ENCODE measurements at regions not wholly inside any gene's neighbourhood (a gene's known extent, or its start where the extent isn't known, plus 50 kb on each side); places are given as distances from the start of the nearest gene placed in this dataset.

DNA sequence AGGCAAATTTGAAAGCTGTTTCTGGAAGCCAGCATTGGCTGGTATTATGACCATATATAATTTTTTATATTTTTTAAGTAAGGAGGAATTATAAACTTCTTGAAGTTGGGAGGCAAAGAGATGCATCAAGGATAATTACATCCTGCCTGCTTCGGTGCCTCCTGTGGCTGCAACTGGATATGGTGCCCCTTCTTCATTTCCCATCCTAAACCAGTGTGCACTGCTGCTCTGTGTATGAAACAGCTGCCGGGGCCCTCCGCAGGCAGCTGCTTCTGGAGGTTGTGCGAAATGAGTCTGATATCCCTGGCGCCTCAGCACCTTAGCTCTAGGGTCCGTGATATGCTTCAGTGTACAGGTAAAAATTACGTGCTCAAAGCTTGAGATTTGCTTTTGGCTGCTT is 304.2 kb downstream of the ENC1 start:
- no peak for DNase-seq

DNA sequence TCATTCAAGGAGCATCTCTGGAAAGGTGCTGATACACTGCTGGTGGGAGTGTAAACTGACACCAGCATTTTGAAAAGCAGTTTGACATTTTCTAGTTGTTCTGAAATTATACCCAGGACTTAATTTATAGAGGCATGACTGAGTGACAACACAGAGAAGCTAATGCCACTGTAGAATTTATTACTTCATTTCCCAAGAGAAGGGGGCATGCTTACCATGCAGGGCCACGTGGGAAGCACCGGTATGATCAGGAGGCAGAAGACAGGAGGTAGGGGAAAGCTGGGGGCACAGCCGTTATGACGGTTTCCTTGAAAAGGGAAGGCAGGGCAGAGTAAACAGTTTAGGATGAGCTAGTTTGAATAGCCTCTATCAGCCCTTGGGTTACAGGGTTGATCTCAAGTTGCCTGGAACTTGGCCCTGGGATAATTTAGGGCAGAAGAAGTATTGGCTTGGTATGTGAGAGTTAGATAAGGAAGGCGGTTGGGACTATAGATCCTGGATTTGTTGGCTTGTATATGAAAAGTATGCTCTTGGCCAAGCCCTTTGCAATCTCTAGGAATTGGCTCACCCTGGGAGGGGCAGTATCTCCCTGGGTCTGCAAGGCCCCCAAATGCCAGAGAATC is 305.7 kb downstream of the ENC1 start:
- no peak for DNase-seq

DNA sequence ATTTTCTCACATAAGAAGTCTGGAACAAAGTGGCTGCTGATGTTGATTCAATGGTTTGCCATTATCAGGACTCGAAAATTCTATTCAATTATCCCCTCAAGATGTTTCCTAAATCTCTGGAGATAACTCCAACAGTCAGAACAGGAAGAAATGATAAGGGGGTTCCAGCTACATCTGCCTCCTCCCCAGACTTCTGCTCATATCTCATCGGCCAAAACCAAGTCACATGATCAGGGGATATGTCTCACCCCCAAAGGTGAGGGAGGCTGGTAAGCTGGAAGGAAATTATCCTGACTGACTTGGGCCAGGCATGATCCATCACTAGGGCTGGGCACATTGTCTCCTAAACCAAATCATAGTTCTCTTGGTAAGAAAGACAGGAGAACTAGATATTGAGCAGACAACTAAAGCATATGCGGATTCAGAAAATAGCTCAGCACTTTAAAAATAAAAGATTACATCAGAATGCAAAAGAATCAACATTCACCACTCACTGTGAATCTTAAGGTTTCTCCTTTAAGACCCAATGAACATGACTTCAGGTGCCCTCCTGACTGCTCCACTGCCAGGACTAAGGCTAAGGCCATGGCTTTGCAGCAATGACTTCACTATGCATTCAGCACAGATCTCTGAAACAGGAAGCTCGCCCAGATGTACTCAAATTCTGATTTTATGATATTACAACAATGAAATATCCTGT is 306.3 kb downstream of the ENC1 start:
- no peak for DNase-seq

DNA sequence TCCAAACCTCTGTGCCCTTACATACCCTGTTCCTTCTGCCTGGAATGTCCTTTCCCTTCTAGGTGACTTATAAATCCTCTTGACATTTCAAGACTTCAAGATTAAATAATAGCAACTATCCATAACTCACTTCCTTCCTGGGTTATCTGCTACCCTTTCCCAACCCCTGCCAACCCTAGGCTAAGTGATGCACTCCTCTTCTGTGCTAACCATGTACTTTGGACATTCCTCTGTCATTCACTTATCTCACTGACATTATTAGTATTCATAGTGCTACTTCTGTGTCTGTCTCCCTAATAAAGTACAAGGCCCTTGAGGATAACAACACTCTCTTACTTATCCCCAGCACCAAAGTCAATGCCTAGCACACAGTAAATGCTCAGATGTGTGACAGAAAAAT is 307.1 kb downstream of the ENC1 start:
- DNase-seq, result no peak

DNA sequence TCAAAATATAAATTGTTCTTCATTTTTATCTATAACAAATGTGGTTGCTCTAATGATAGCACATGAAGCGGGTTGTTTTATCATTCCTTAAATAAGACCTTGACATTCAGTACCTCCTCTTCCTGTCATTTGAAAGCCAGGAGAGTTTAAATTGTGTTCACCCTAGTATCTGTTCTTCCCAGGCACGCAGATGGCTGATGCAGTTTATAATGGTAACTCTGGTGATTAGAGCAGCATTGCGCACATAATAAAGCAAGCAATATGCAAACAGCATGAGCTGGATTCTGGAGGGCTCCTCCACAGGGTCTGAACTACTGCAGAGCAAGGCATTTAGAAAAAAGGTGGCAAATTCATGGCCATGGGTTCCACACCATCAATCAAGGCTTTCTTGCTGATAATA is 307.8 kb downstream of the ENC1 start:
- no peak for DNase-seq

DNA sequence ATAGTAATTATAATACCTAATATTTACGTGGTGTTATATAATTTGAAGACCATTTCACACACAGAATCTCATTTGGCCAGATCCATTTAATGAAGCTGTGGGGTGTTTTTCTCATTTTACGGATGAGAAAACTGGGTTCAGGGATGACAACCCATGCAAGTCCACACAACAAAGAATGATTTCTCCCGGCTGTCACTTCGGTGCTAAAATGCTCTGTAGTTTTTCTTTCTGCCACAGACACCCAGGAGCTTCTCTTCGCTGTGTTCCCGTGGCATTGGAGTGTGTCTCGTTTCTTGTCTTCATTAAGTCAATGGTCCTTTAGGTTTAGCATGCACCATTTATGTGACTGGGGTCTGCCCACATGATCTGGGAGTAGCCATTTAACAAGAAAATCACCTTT is 308.5 kb downstream of the ENC1 start:
- DNase-seq, result no peak

DNA sequence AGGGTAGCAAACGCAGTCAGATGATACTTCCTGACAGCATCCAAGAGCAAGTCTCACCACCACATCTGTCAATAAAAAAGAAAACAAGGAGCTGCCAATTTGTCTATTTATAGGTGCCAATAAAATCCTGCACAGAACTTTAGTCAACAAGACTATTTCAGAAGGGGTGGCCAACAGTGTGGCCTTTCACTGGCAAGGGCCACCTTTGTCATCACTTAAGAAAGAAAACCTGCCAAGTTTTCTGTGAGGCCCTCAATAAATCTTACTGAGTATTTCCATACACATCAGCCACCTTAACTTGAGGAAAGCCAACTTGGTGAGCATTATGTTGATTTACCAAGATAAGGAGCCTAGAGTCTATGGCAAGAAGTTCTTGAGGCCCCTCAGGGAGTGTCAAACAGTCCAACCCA is 312.3 kb downstream of the ENC1 start:
- no peak for DNase-seq

DNA sequence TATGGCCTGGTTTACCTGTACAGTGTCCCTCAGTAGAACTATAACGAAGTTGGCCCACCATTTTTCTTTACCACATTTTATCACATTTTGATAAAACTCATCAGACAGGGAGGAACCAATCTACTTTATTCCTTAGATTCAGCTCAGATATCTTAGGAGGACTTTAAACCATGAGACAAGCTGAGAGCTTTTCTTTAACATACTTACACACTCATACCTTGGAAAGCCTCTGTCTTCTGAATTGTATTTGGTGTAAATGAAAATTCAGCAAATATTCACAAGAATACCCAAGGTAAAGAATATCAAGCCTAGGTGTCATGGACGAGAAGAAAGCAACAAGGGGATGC is 313.2 kb downstream of the ENC1 start:
- no peak for DNase-seq

DNA sequence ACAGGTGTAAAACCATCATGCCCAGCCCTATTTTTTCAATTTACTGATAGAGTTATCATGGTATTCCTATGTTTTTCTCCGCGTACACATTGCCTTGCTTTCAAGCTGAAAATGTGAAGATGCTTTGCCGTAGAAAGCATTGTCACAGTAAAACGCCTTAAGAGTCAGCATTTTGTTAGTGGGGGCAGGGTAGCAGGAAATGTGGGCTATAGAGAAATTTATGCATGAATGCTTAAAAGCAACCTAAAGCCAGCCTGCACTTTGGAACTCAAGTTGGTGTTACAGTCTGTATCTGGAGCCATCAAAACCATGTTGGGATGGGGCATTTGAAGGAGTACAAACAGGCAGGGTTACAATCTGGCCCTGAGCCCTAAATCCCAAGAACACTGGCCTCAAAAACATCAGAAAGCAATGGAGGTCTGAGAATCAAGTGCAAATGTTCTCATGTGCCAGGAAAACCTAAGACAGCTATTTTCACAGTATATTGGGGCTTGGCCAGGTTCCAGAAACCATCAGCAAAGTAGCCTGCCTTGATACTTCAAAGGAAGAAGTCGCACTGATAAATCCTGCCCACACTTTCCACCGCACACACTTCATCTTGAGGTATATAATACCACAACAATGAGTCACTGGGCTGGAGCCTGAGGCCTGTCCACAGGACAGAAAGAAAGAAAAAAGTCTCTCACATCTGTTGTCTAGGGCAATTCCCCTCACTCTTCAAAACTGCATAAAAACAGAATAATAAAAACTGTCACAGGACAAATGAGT is 313.8 kb downstream of the ENC1 start:
- DNase-seq, result peak; percentile 22

DNA sequence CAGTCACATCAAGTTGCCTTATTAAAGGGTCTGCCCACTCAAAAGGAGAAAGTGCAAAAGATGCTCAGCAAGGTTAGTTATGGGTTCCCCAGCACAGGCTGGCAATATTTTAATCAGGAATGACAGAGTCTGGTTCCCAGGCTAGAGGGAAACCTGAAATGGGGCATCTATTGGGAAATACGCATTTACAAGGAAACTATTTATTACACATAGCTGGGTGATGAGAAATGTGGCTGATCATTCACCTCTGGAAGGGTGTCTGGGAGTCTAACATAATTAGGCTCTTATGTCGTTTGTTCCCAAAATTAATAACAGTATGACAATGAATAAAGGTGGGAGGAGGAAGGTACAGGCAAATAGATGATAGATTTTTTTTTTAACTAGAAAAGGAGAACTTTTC is 314.7 kb downstream of the ENC1 start:
- no peak for DNase-seq

DNA sequence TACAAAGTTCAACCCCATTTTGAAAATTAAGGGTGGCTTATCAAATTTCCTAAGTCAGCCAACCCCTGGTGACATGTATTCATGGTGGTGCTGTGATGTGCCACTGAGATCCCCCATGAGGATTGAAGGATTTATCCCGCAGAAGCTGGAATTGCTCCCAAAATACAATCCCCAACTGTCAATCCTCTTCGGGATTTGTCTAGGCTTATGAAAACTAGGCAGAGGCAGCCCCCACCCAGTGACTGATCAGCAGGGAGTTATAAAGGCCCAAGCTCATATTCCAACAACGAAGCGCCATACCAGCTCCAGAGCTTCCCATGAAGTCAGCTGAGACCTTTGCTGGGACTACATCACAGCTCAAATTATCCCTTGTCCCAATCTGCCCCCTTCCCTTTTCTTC is 316.0 kb downstream of the ENC1 start:
- no peak for DNase-seq

DNA sequence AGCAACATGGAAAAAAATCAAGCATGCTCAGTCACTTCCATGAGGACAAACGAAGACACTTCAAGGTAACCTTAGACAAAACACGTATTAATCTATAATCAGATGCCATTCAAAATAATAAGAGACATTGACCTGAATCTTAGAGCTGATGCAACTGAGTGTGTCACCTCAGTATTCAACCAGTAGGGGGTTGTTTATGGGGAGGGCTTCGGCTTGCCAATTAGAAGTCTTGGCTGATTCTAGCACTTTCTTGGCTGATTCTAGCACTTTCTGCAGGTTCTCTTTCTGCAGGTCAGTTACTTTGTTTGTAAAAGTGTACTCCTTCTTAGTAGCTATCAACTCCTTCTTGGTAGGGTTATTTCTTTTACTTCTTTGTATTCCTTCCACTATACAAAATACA is 317.6 kb downstream of the ENC1 start:
- no peak for DNase-seq

DNA sequence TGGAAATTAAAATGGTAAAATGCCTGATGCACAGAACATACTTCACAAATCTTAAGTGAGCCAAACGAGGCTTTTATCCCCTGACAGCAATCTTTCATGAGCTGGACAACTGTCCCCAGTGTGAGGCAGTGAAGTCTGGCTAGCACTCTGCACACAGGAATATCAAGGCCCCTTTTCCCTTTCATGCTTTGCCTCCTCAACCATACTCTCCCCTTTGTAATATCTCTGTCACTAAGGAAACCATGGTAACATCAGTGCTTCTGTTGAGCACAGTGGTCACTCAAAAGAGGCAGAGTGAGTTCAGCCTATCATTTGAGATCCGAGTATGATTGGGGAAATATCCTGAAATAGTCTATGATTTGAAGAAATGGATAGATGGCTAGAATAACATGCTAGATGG is 318.3 kb downstream of the ENC1 start:
- no peak for DNase-seq

DNA sequence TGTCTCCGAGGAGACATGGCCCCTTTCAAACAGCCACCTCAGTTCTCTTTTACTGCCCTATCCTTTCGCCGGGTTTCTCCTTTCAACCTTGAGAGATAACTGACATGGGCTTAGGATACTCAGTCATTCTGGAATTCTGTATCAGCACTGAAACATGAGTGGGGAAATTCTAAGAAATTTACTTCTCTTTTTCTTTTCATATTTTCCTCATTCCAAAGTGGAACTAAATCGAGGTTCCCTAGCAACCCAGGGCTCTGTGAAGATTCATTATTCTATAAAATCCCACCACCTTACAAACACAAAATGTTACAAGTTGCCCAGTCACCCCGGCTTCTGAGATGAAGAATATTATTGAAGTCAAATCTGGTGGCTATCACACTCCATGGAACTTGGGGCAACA is 319.2 kb downstream of the ENC1 start:
- DNase-seq, result no peak

DNA sequence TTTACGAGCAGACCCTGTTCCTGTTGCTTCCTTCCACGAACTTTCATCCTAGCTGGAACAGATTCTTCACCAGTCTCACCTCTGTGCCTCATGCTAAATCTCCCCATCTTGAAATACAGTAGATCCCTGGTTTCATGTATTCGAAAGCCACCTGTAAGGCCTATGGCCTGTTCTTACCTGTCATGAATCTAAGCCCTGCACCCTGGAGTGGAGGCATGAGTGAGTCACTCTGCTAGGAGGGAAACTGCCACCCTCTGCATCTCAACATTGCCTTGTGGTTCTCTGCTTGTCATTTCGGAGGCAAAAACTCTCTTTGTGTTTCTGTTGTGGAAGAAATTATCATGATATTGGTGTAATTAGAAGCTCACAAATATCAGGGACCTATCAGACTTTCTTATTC is 320.0 kb downstream of the ENC1 start:
- DNase-seq, result no peak

DNA sequence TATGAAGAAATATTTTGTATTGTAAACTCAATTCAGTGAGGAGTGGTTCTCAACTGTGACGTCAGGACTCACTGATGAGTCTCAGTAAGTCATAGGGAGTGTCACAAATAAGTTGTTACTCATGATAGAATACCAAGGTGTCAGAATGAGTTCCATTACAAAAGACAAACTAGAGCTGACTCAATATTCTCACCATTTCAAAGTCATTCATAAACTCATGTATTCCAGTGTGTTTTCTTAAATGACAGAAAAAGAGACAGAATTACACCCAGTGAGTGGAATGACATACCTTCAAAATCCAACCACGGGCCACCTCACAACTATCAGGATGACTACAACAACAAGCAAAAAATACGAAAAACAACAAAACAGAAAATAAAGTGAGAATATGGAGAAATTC is 321.5 kb downstream of the ENC1 start:
- DNase-seq, result no peak

DNA sequence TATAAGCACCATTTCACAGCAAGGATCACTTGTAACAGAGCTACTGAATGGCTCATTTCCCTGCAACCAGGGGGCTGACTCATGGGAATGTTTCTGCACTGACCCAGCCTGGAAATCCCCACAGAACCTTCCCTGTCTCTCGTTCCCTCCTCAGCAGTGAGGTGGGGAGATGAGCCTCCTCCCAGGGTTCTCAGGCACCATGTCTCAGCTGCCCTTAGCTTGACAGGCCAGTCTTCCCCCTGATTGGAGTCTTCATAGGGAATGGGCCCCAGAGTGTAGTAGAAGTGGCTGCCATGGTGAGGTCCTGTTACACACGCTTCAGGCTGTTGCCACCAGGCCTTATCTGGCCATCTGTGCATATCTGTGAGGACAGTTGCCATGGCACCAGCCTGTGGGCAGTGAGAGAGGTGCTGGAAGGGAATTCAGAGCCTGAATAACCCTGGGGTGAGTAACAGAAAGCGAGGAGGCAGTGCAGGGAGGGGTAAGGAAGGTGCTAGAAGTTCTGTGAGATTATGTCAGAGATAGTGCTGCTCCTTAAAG is 324.4 kb downstream of the ENC1 start:
- no peak for DNase-seq

DNA sequence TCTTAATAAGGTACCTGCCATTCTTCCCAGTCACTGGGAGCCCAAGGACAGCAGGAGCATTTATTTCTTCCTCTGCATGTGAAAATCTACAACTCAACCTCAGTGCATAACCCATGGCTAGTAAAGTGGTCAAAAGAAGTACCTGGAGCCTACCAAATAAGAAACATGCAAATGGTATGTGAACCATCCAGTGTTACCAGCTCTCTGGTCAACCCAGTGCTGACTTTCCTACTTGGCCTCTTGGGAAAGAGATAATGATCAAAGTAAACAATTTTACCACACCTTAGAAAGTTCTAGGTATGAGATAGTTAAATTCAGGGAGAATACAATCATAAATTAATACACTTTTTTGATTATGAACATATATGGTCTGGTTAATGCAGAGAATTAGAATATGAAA is 325.6 kb downstream of the ENC1 start:
- no peak for DNase-seq

DNA sequence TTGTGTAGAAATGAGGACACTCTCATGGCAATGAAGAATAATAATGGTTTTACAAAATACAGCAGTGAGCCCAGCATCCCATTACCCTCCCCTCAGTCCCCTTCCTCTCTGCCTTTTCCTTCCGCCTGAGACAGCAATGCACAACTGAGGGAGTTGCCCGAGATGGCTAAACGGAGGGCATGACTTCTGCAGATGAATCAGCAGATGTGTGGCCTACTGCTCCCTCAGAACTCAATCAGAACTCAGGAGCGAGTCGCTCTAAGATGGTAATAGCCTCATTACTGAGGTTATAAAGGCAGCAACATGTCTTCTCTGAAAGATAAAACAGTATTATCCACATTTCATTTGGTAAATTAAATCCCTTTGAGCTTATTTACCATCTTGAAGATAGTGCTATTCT is 326.6 kb downstream of the ENC1 start:
- DNase-seq, result no peak

DNA sequence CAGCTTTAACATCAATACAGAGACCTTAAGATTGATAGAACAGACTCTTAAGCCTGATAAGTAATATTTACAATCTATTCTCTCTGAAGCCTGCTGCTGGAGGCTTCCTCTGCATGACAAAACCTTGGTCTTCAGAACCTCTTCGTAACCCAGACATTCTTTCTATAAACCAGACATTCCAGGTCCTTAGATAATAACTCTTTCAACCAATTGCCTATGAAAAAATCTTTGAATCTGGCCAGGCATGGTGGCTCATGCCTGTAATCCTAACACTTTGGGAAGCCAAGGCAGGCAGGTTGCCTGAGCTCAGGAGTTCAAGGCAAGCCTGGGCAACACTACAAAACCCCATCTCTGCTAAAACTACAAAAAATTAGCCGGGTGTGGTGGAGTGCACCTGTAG is 327.8 kb downstream of the ENC1 start:
- DNase-seq, result no peak

DNA sequence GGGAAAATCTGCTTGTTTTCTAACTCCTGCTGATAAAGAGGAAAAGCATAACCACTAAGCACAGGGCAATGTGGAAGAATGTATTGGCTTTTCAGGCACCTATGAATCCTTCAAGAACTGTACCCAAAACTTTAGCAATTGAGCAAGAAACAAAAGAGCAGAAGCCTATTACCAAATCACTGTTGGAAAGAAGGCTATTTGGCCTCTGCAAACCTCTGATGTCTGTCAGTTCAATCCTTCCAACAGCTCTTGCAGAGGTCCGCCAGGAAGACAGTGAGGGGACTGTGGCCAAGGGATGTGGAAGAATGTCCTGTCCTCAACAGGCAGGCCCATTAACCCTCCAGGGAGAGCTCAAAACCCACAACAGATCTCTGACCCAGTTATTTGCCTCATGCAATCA is 328.6 kb downstream of the ENC1 start:
- DNase-seq, result no peak

DNA sequence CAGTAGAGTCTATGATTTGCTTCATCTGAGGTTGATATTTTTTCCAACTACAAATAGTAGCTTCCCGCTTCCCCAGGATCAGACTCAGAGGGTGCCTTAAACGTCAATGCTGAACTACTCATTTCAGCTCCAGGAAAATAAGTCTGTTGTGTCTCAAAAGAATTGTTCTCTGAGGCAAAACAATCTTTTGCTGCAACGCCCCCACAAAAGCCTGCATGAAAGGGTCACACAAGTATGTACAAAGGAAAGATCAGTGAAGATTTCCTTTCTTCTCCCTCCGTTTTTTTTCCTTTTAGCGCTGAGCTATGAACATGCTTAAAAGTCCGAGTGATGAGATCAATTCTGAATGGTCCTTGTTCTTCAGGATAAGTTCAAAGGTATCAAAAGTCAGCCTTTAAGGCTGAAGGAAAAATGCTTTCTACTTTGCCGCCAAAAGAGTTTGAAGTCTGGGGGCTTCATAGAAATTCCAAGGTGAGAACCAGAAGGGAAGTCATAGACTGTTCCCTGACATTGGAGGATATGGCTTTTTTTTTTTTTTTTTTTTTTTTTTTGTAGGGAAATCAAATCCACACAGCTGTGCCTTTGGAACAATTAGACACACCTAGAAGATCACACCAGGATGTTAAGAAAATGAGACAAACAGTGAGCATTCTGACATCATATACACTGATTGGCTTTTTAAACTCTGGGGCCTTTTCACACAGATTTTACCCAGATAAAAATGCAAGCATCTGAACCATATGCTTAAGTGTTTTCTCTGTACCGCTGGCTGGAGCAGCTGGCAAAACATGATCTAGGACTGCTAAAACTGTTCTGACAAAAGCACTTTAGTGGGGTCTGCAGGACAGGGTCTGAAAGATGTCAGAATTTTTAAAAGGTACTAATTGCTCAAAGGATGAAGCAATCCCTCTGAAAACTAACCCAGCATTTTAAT is 329.3 kb downstream of the ENC1 start:
- DNase-seq, result no peak

DNA sequence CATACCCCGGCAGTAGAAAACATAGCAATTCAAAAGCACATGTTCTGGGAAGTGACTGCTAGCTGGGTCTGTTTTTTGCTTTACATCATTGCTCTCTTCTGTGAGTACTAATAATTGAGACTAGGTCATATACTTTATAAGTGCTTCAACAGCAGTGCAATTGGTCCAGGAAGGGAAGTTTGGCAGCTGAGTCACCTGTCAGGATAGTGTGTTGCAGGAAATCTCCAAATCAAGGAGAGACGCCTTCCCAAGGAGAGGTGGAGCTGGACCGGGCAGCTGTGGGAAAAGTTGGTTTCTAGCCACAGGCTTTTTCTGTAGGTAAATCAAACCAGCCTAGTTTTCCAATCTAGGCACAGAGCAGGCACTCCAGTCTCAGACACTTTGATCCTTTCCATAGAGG is 330.1 kb downstream of the ENC1 start:
- no peak for DNase-seq
